ENCODE measurements at regions not wholly inside any gene's neighbourhood (a gene's known extent, or its start where the extent isn't known, plus 50 kb on each side); places are given as distances from the start of the nearest gene placed in this dataset.

GRCh38 chr1:221164951-221165838, 286.0 kb downstream of the HLX start:
- no peak for DNase-seq

DNA sequence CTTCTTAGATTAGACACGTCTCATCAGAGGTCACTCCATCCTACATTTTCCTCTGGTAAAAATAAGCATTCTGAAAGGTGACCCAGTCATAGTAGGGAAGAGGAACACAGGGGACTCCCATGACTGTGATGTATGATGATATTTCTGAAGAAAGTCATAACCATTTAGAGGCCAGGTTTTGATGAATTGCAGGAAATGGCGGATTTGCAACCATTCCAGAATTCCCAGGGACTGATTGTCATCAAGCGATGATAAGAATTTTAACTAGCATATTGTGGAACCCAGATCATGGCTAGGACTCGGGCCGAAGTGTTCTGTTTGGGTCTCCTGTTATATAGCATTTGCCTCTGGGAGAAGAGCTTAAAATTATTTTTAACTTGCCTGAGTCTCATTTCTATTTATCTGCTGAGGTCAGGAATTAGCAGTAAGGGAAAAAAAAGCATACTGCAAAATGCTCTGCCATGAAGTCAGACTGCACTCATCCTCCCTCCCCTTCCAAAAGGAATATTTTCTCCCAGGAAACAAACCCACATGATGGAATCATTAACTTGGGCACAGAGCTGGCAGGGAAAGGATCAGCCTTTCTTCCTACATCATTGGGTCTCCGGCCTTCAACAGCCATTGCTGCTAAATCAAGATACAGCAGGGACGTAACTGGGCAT, 286.7 kb downstream of the HLX start:
- DNase-seq: no peak

GRCh38 chr1:221166559-221167318, 287.5 kb downstream of the HLX start:
- DNase-seq: no peak

DNA sequence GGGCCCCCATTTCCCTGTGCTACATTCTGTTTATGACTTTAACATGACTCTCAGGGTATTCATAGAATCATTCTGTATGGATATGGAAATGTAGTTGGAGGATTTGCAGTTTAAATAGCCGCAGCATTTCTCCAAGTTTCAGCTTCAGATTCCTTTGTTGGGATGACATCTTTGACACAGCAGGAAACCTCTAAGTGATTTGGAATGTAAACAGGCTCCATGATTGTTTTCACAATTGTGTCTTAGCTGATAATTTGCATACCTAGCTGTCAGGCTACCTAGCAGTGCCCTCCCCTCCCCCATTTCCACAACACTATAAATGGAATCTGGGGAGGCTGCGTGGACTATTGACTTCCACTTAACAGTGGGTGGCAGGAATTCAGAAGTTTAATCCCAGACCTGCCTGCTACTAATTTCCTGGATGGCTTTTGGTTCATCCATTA, 290.2 kb downstream of the HLX start:
- no peak for DNase-seq

- no peak for DNase-seq
Measured at GRCh38 chr1:221170171-221170570, 290.9 kb downstream of the HLX start.

GRCh38 chr1:221171768-221172167, 292.5 kb downstream of the HLX start:
- DNase-seq: no peak

DNA sequence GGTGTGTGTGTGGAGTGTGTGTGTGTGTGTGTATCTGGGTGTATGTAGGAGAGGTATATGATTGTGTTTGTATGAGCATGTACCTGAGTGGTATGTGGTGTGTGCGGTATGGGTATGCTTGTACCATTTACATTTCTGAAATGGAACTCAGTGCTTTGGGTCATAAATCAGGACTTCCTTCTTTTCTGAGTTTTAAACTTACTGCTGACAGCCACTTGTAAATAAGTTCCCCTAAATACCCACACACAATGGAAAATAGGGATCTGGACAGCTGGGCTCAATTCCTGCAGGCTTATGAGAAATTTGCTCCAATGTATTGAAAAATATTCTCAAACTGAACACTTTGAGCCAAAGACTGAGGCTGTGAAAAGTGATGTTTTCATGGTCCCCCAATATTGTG, 293.6 kb downstream of the HLX start:
- no peak for DNase-seq

DNA sequence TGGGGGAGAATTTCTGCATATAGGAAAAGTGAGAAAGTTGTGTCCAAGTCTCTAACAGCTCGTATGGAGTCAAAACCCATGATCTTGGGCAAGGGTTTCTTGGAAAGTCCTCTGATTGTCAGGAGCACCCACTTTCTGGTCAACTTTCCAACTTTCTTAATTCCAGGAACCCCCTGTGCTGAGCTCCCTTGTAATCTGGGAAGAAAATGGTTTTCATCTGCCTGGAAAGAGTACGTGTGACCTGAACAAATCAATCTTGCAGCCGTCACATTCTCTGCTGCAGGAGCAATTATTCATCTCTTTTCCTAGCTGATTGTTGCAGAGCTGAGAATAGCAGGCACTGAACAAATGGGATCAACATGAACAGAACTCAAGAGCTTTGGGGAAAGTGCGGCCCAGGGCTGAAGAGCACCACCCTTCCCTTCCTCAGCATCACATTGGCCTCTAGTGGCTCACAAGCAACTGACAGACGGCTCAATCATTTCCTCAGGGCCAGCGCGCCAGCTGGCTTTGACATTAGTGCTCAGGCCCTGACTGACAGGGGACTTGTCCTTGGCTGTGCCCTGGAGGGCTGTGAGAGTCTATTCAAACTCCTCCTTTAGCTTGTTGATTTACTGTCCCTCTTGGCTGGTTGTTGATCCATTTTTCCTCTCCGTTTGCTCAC, 295.2 kb downstream of the HLX start:
- DNase-seq: no peak

GRCh38 chr1:221175249-221175648, 296.0 kb downstream of the HLX start:
- no peak for DNase-seq

DNA sequence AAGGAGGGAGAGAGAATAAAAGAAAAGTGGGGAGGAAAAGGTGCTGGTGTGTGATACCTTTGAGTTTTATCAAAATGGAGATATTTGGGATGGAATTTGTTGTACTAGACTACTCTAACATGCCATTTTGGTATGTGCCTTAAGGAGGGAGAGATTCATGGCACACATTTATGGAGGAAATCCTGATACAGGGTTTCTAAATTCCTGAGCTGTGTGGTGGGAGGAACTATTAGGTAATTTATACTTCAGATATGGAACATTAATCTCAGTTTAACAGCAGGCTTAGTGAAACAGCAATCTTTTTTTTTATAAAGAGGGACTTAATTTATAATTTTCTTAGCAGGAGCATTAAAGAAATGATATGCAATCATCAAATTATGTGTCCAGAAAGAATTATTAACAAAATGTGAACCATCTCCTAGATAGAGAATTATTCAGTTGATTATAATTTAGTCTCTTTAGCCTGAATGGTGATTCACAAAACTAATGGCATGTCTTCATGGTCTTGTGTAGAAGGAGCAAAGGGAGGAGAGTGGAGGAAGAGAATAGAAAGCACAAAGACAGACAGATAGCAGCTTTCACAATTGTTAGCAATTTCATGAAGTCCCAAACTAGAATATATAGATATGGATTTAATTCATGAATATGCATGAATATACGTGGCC, 301.6 kb downstream of the HLX start:
- DNase-seq: no peak

- DNase-seq: no peak
Measured at GRCh38 chr1:221182791-221183533, 303.7 kb downstream of the HLX start.

- no peak for DNase-seq
Measured at GRCh38 chr1:221184131-221184794, 305.0 kb downstream of the HLX start.

- DNase-seq: no peak
Measured at GRCh38 chr1:221187174-221187573, 307.9 kb downstream of the HLX start.

- no peak for DNase-seq
Measured at GRCh38 chr1:221188458-221188857, 309.2 kb downstream of the HLX start.

DNA sequence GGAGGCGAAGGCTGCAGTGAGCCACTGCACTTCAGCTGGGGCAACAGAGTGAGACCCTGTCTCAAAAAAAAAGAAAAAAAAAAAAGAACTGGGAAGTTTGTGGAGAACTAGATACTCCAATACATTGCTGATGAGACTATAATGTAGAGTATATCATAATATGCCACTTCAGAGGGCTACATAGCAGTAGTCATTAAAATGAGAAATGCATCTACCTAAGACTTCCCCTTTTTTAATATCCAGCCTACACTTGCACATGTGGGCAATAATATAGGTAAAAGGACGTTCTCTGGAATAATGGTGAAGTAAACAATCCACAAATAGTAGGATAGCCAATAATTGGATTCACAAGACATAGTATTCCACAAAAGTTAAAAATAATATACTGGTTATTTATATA, 311.0 kb downstream of the HLX start:
- no peak for DNase-seq

- DNase-seq: no peak
Measured at GRCh38 chr1:221192055-221192454, 312.8 kb downstream of the HLX start.

DNA sequence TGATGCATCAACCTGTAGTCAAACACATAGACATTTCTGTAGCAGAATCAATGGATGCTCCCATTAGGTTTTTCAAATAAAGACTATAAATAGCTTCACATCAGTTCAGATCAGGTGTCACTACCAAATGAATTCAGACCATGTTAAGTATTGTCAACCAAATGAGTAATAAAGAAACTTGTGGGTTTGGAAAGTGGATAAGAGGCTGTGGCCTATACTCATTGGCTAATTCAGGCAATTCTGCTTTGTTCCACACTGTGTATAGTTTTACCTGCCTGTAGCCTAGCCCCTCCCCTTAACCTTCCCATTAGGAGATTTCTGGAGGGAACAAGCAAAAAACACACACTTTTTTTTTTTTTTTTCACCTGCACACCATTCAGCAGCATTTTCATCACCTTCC, 321.2 kb downstream of the HLX start:
- DNase-seq: no peak

- DNase-seq: no peak
Measured at GRCh38 chr1:221201773-221202172, 322.5 kb downstream of the HLX start.

DNA sequence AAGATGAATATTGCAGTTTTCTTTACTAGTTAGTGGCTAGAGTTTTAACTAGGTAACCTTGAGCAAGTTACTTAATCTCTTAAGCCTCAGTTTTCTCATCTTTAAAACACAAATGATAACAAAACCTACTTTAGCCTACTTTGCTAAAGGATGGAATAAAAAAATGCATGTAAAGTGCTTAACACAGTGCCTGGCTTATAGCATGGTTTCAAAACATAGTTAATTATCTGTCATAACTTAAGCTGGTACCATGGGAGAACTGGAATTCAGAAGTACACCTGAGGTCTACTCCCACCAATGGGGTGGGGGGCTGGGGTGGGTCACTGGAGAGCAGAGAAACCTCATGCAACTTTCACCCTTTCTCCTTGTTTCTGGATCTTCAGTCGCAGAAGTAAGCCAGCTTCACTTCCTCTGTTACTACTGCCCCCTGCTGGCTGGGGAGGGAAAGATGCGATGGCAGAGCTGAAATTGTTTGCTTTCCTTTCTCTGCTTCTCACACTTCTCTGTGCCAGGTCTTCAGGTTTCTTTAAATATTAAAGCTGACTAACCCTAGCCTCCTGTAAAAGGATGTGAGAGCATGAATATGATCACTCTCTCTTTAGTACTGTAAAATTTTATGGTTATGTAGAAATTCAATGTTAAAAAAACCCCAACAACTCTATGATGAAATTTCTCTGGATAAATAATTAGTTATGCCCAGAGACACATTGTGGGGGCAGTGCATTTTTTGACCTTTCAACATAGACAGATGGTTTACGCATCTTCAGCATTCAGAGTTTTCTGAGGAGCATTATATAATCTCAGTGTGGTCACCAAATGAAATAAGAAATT, 324.2 kb downstream of the HLX start:
- no peak for DNase-seq

All from DMS79 (cell line).